ENCODE measurements at regions not wholly inside any gene's neighbourhood (a gene's known extent, or its start where the extent isn't known, plus 50 kb on each side); places are given as distances from the start of the nearest gene placed in this dataset.

DNA sequence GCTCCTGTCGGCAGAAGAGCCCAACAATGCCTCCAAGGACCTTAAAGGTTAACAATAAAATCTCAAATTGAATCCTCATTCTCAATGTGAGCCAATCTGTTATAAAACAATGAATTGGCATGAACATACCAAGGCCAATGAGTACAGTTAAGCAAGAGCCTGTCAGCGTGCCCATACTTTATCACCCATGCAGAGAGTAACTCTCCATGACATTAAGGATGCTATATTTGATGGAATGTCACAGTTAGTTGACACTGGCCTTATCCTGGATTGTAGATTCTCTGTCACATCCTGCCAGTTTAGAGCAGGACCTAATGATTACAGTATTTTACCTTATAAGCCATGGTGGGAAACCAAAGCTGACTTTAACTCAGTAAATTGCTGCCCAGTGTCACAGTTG, 335.4 kb upstream of the MDFIC2 start:
- Histone ChIP-seq H3K36me3 (ENCODE audit: insufficient read depth) (no peaks in the 10 kb centered on the region), H3K27ac (no peak overlapping the region), H2AFZ (ENCODE audit: low read depth) (no peak overlapping the region), H3K4me1 (ENCODE audit: low read depth, poor library complexity, severe bottlenecking) (no peaks in the 10 kb centered on the region), H3K27me3 (ENCODE audit: insufficient read depth, low read depth) (no peaks in the 10 kb centered on the region), H4K20me1 (ENCODE audit: insufficient read depth) (no peaks in the 10 kb centered on the region), H3K9ac (no peak overlapping the region), H3K79me2 (ENCODE audit: insufficient read depth, low read depth) (no peaks in the 10 kb centered on the region), H3K4me2 (no peak overlapping the region), H3K4me3 (IDR thresholded peaks at IDR 0.05; ENCODE audit: insufficient read depth, low read depth, low read length) (no peak overlapping the region)
- TF ChIP-seq, protein P1, sequence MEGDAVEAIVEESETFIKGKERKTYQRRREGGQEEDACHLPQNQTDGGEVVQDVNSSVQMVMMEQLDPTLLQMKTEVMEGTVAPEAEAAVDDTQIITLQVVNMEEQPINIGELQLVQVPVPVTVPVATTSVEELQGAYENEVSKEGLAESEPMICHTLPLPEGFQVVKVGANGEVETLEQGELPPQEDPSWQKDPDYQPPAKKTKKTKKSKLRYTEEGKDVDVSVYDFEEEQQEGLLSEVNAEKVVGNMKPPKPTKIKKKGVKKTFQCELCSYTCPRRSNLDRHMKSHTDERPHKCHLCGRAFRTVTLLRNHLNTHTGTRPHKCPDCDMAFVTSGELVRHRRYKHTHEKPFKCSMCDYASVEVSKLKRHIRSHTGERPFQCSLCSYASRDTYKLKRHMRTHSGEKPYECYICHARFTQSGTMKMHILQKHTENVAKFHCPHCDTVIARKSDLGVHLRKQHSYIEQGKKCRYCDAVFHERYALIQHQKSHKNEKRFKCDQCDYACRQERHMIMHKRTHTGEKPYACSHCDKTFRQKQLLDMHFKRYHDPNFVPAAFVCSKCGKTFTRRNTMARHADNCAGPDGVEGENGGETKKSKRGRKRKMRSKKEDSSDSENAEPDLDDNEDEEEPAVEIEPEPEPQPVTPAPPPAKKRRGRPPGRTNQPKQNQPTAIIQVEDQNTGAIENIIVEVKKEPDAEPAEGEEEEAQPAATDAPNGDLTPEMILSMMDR (conservative IDR thresholded peaks at IDR 0.05; ENCODE audit: low read depth, low read length): no peak

DNA sequence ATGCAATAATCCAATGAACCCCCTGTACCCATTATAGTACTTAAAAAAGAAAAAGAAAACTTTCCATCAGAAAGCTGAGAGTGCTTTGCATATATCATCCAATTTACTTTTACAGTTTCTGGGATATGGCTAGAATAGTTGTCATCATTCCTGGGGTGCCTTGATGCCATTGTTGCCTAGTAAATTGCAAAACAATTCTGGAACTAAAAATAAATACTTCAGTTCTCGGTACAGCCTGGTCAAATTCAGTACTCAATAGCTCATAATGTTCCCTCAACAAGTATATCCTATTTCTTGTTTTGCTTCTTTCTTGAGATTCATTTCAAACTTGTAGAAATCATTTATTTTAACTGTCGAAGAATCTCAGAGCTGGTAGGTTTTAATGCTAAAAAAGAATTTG, 334.7 kb upstream of the MDFIC2 start:
- no peaks in the 10 kb centered on the region for H3K4me1 ChIP-seq (ENCODE audit: low read depth, poor library complexity, severe bottlenecking)
- H3K4me2 ChIP-seq: no peak overlapping the region
- no peaks in the 10 kb centered on the region for H4K20me1 ChIP-seq (ENCODE audit: insufficient read depth)
- TF ChIP-seq, protein P1 (conservative IDR thresholded peaks at IDR 0.05; ENCODE audit: low read depth, low read length): no peak
- no peak overlapping the region for H3K27ac ChIP-seq
- no peaks in the 10 kb centered on the region for H3K79me2 ChIP-seq (ENCODE audit: insufficient read depth, low read depth)
- no peak overlapping the region for H2AFZ ChIP-seq (ENCODE audit: low read depth)
- no peaks in the 10 kb centered on the region for H3K36me3 ChIP-seq (ENCODE audit: insufficient read depth)
- no peaks in the 10 kb centered on the region for H3K27me3 ChIP-seq (ENCODE audit: insufficient read depth, low read depth)
- no peak overlapping the region for H3K4me3 ChIP-seq (IDR thresholded peaks at IDR 0.05; ENCODE audit: insufficient read depth, low read depth, low read length)
- H3K9ac ChIP-seq: no peak overlapping the region

DNA sequence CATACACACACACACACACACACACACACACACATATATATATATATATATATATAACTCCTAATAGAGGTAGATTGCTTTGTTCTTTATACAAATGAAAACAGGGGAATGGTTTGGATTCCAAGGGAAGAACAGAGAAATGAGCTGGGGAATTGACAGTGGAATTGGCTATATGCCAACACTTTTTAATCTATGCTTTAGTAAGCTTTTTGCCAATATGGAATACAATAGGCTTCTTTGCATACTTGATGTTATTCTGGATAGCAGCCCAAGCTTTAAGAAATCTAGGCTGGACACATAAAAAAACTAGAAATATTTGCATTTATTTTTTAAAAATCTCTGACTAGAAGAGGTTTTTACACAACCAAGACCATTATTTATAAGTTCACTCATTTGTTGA, 334.2 kb upstream of the MDFIC2 start:
- H3K27me3 ChIP-seq (ENCODE audit: insufficient read depth, low read depth): no peaks in the 10 kb centered on the region
- H3K4me1 ChIP-seq (ENCODE audit: low read depth, poor library complexity, severe bottlenecking): no peaks in the 10 kb centered on the region
- H3K27ac ChIP-seq: no peak overlapping the region
- H3K9ac ChIP-seq: no peak overlapping the region
- H3K79me2 ChIP-seq (ENCODE audit: insufficient read depth, low read depth): no peaks in the 10 kb centered on the region
- TF ChIP-seq, protein P1 (conservative IDR thresholded peaks at IDR 0.05; ENCODE audit: low read depth, low read length): no peak
- no peaks in the 10 kb centered on the region for H4K20me1 ChIP-seq (ENCODE audit: insufficient read depth)
- no peak overlapping the region for H2AFZ ChIP-seq (ENCODE audit: low read depth)
- H3K4me2 ChIP-seq: no peak overlapping the region
- no peak overlapping the region for H3K4me3 ChIP-seq (IDR thresholded peaks at IDR 0.05; ENCODE audit: insufficient read depth, low read depth, low read length)
- H3K36me3 ChIP-seq (ENCODE audit: insufficient read depth): no peaks in the 10 kb centered on the region

DNA sequence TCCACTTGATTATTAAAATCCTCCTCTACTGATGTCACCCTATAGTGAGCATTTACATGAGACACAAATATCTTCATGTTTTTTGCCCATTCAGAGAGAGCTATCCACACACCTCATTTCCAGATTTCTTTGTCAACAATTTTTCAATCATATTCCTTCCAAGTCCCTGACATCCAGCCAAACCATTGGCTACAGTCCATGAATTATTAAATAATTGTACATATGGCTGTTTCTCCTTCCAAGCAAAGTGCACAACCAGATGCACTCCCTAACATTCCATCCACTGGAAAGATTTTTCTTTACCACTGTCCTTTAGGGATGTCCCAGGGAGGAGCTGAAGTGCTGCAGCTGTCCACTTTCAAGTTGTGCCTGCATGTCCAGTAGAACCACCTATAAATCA, 328.0 kb upstream of the MDFIC2 start:
- TF ChIP-seq, protein P1 (conservative IDR thresholded peaks at IDR 0.05; ENCODE audit: low read depth, low read length): no peak
- H3K4me3 ChIP-seq (IDR thresholded peaks at IDR 0.05; ENCODE audit: insufficient read depth, low read depth, low read length): no peak overlapping the region

More for the DNA sequence above, 328.0 kb upstream of the MDFIC2 start:
- Histone ChIP-seq H3K27ac (no peak overlapping the region), H3K4me2 (no peak overlapping the region), H3K79me2 (ENCODE audit: insufficient read depth, low read depth) (no peaks in the 10 kb centered on the region), H3K27me3 (ENCODE audit: insufficient read depth, low read depth) (no peaks in the 10 kb centered on the region), H3K36me3 (ENCODE audit: insufficient read depth) (no peaks in the 10 kb centered on the region), H3K9ac (no peak overlapping the region), H4K20me1 (ENCODE audit: insufficient read depth) (no peaks in the 10 kb centered on the region), H3K4me1 (ENCODE audit: low read depth, poor library complexity, severe bottlenecking) (no peaks in the 10 kb centered on the region), H2AFZ (ENCODE audit: low read depth) (no peak overlapping the region)
